ENCODE measurements at regions not wholly inside any gene's neighbourhood (a gene's known extent, or its start where the extent isn't known, plus 50 kb on each side); places are given as distances from the start of the nearest gene placed in this dataset.

DNA sequence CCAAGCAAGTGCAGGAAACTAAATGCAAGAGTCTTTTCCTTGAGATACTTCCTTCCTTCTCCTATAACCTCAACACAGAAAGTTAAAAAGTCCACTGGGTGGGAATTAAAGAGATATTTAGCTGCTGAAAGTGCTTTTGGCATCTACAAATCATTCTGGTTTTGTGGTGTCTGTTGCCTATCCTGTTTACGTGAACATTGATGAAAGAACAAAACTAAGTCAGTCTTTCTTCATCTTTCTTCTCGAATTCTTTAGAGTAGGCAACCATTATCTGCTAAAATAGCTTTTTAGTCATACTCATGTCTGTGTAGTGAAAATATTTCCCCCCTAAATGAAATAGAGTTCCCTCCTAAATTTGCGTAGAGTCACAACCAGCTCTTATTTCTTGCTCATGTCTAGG, 838.6 kb downstream of the GATA3 start:
- DNase-seq (ENCODE audit: low read depth): no peak

DNA sequence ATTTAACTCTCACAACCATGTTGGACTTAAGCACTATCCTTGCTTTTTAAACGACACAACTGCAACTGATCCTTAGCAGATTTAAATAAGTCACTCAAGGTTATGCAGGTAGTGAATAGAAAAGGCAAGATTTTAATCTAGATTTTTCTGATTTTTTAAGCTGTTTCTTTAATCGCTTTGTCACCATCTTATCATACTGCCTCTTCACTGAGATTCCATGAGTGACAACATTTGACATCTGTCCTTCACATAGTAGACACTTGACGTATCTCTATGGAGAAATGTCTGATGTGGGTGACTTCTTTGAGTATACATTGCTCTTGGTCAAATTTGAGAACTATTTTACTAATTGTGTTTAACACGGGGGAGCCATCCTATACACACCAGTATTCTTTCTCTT, 839.7 kb downstream of the GATA3 start:
- no peak for DNase-seq (ENCODE audit: low read depth)

DNA sequence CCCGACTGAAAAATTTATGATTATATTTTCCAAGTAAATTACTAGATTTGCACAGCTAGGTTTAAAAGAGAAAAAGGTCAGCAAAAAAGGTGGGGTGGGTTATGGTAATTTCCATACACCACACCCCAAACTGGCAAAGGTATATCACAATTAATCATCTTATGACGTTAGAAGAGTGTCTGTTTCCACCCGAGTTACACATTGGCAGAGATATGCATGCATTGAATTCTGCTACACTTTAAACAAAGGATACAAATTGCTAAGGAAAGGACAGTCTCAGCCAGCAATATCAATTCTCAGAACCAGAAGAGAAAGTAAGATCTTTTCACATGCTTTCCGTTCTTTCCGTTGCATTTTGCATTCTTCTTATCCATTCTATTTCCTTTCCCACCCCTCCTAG, 843.3 kb downstream of the GATA3 start:
- DNase-seq (ENCODE audit: low read depth): no peak

DNA sequence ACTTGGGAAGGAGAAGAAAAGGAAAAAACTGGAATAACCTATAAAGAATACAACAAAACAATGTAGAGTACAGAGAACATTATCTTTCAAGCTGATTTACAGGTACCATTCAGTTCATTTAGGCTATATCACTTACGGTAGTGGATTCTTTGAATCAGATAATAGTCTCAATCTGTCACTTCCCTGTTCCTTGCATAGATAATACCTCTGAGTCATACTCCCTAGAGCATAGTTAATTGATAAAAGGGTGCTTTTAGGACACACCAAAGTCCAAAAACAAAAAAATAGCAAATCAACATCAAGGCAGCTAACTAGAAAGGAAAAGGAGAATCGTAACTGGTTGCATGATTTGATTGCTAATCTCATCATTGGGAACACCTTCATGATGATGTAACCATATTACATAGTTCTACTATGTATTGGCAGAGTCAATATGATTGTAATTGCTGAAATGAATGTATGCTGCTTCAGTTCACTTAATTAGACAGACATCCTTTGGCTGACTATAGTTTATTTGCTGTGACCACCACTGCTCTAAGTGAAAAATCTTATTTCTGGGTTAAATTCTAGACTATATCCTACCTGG, 844.4 kb downstream of the GATA3 start:
- DNase-seq (ENCODE audit: low read depth): no peak

DNA sequence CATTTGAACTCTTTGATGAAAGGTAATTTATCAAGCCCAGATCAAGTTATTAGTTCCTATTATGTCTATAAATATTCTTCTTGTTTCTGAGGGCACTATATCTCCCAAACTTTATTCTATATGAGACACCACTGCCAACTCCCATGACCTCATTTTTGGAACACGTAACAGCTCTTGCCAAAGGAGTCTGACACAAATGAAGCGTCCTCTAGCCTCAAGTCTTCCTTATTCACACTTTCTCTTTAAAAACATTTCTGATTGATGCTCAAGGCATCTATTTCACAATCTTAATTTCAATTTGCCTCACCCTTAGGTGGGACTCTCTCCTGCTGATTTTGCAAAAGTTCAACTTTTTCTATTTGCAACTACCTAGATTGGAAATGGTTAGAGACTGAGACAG, 848.4 kb downstream of the GATA3 start:
- no peak for DNase-seq (ENCODE audit: low read depth)

DNA sequence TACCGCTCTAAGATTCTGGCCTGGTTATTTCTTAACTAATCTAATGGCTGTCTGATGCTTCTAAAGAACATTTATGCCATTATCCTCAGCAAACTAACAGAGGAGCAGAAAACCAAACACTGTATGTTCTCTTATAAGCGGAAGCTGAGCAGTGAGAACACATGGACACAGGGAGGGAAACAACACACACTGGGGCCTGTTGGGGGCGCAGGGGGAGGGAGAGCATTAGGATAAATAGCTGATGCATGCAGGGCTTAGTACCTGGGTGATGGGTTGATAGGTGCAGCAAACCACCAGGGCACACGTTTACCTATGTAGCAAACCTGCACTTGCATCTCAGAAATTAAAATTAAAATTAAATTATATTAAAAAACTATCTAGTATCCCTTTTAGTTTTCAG, 853.5 kb downstream of the GATA3 start:
- DNase-seq (ENCODE audit: low read depth): no peak

DNA sequence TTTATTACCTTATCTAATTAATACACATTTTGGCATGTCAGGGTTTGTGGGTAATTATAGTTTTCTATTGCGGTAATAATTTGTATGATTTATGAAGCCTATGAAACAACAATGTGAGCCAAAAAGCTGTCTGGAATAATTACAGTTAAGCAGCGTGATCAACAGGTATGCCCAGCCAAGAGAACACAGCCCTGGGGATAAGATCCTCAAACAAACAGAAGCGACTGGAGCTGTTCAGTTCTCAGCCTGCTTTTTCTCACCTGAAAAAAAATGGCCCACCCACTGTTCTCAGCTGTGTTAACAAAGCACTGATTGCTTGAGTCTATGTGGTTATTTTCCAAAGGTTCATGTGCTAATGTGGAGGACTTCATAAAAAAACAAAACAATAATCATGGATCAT, 855.8 kb downstream of the GATA3 start:
- DNase-seq (ENCODE audit: low read depth): no peak

DNA sequence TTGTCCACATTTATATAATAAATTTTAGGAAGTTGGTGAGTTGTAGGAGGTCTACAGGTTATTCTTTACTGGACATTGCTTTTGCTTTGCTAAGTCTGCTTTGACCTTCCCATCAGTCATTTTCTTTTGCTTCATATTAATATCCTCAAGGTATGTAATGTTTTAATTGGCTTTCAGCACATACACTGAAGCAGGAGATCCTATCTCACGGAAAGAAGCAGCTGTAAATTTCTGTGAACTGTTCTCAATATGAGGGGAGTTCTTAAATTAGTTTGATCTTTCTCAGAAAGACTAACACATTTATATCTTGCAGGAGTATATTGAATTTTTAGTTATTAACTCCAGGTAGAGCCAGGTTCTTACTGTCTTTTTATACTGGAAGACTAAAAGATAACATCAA, 856.5 kb downstream of the GATA3 start:
- no peak for DNase-seq (ENCODE audit: low read depth)

DNA sequence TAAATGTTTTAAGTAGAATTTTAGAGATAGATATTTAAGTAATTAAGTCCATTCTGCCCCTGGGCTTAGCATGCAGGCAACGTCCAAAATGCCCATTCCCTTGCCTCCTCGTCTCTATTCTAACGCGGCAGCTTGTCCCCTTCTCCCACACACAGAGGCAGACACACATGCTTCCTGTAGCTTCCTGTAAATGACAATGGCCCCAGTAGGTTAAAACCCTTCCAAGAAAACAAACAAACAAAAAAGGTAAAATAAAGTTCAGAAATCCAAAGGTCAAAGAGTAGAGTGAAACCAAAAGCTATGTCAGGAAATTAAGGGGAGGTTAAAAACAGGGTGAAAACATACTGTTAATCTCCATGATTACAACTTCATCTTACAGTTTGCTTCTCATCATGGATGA, 857.6 kb downstream of the GATA3 start:
- no peak for DNase-seq (ENCODE audit: low read depth)

DNA sequence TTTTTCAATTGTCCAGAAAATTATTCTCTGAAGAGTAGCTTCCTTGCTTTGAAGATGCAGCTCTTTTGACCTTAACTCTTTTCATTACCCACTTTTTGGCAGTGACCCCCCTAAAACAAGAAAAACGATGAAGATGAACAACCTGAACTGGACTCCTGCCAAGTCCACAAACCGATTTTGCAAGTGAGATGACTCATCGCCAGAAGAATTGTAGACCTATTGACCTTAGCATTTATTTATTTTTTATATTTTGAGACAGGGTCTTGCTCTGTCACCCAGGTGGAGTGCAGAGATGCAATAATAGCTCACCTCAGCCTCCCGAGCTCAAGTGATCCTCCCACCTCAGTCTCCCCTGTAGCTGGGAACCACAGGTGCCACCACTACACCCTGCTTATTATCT, 859.2 kb downstream of the GATA3 start:
- DNase-seq (ENCODE audit: low read depth): peak; percentile 53

DNA sequence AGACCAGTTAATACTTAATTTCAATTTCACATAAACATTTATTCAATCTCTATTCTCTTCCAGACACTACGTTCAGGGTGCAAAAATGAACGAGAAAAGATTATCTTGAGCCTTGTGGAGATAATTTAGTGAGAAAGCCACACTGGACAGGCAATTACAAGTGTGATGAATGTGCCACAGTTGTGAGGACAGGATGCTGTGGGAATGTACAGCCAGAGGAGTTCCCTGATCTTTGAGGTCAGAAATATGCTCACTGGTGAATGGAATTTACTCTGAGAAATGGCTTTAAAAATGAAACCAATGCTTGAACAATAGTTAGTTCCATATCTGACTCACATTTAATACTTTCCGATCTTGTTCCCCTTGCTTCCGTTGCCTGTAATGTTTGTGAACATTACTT, 864.8 kb downstream of the GATA3 start:
- peak; percentile 13 for DNase-seq (ENCODE audit: low read depth)

DNA sequence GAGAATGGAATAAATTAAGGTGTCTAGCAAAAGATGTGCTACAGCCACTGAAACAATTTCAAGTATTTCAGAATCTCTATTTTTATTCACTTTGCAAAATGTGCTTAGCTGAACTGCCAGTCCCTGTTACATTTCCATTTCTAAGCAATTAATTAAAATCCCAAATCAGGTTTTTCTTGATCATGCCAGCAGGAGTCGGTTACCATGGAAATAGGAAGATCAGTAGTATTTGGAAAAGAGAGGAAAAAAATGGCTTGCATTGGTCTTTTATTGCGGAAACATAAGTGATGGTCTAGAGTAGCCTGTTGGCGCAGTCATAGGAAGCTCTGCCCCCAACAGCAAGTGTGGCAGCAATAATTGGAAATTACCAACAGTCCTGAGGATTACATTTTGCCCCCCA, 867.1 kb downstream of the GATA3 start:
- no peak for DNase-seq (ENCODE audit: low read depth)

DNA sequence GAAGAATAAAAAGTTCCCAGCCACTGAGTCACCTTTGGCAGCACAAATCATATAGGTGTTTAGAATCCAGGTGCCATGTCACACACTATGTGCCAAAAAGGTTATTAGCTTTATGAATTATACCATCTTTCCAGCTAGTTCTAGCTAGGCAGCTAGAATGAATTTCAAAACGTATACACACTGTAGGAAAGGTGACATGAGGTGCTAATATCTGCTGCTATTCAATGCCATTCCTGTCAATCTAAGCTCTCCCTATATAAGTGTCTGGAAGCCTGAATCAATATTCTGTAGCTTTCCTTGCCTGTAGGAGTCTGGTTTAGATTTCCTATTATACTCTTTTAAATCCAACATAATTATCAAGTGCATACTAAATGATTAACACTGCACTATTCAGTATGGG, 868.6 kb downstream of the GATA3 start:
- DNase-seq (ENCODE audit: low read depth): no peak

DNA sequence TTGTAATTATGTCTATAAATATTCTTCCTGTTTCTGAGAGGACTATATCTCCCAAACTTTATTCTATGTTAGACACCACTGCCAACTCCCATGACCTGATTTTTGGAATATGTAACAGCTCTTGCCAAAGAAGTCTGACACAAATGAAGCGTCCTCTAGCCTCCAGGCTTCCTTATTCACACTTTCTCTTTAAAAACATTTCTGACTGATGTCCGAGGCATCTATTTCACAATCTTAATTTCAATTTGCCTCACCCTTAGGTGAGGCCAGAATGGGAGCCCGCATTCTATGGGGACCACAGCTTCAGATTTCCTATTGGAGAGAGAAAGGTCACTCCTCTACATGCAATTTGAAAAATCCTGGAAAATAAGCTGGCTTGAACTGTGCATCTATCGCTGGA, 873.2 kb downstream of the GATA3 start:
- no peak for DNase-seq (ENCODE audit: low read depth)

DNA sequence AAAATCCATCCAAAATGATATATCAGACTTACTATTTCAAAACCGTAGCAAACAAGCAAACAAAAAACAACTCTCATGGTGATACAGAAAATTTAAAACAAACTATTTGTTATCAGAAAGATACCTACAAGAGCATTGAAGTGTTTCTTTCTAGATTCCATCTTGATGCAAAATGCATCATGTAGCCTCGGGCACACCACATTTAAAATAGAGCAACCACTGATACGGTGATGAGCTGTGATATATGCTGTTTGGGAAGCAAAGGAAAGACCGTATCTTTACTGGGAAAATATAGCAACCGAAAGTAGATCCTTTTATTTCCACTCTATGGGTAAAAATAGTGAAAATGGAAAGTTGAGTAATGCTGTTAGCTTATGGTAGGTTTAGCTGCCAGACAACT, 892.0 kb downstream of the GATA3 start:
- DNase-seq (ENCODE audit: low read depth): no peak

DNA sequence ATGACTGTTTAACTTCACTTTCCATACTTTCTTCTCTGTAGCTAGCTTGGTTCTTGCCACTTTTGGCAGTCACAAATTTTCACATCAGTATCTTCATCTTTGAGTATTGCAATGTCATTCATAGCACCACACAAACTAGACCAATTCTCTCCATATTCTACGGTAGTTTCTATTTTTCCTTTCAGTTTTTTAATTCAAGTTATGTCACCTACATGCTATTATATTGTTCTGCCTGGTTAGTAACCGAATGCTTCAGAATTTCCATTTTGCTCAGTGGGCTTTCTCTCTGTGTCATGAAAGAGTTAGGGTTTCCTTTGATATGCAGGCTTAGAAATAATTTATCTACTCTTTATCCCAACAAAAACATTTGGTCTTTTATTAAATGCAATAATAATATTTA, 896.5 kb downstream of the GATA3 start:
- DNase-seq (ENCODE audit: low read depth): no peak

DNA sequence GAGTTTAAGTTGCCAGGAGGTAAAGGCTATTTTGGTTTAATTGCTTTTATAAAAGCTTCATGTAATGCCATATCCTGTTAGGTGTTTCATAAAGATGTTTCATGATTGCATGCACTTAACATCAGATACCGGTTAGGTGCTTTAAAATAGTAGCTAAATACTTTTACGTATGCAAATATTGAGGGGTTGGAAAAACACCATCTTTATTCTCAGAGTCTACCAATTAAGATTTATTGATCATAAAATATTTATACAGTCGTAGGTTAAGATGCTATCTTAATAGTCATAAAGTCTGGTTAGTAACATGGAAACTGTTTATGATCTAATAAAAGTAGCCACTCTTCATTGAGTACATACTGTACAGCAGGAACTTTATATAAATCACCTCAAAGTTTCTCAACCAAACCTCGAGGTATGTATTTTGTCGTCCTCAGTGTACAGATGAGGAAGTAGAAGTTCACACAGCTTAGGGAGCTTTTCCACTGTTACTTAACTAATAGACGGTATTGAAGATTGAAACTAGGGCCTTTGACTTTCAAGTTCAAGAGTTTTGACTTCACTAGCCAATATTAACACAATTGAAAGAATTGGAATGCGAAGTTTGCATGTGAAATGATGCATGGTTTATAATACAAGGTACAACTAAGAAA, 897.1 kb downstream of the GATA3 start:
- DNase-seq (ENCODE audit: low read depth): no peak

DNA sequence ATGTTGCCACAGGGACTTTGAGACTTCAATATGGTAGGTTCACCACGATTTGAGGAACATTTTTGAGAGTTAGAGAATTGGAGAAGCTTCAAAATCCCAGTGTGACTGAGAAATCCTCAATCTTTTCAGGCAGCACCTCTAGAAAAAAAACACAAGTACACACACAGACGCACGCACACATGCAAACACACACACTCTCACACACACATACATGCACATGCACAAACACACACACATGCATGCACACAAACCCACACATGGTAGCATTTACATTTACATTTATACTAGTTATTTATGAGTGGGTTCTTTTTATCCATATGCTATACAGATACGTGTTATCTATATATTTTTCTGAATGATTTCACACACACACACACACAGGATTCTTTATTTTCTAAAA, 901.9 kb downstream of the GATA3 start:
- DNase-seq (ENCODE audit: low read depth): no peak

DNA sequence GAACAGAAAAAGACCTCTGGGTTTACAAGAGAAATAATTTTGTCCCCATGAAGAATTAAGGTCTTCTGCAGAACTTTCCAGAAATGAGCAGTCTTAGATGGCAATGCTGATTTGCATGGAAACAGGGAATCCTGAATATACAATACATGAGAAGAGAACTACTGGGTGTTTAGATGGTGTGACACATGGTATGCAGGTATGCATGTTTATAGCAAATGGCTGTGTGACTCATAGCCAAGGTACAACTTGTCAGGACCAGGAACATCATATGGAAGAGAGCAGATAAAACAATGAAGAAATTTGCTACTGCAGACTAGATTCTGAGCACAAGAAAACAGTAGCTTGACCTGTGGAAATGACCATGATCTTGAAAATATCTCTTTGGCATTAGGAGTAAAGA, 907.8 kb downstream of the GATA3 start:
- no peak for DNase-seq (ENCODE audit: low read depth)

DNA sequence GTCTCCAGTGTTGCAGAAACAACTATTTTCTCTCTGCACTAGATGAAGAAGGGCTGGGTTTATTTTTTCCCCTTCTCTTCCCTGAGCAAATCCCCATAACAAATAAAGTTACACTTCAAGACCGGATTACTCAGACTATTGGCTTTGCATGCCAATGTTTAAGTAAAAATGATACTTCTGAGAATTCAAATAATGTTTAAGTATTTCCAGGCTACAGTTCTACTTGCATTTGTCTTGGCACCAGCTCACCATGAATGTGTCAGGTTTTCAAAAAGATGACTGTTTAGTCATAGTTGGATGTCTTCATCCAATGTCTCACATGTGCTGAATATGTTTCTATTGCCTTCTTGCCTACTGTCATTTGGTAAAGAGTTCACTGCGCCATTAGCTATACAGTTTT, 912.6 kb downstream of the GATA3 start:
- DNase-seq (ENCODE audit: low read depth): peak; percentile 4

DNA sequence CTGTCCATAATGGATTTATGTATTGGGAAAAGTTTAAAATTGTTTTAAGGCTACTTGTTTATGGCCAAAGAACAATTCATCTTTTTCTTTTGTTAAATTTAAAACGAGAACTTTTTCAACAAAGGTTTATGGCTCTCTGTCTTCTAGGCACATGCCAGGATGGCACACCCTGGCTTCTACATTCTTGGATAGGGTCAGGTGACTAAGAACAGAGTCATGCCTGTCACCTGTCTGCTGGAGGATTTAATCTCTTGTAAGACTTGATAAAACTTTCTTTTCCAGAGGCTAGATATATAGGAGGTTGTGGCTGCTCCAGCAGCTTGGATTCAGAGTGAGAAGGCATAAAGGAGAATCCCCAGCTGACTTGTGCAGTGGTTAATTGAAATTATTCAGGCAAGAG, 915.4 kb downstream of the GATA3 start:
- DNase-seq (ENCODE audit: low read depth): no peak

DNA sequence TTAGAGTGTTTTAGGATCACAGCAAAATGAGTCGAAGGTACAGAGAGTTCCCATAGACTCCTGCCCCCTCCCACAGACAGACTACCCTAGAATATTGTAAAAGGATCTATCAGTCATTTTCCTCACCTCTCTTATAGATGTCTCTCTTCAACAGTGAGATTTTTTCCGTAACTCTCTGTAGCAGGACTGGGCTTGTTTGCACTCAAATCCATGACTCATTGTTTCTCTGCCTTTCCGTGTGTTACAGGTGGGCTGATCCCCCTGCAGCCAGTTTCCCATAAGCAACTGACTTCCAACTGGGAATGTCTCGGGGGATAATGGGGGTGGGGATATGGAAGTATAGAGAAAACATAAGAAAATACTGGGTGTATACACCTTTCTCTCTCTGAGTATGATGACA, 921.0 kb downstream of the GATA3 start:
- no peak for DNase-seq (ENCODE audit: low read depth)

DNA sequence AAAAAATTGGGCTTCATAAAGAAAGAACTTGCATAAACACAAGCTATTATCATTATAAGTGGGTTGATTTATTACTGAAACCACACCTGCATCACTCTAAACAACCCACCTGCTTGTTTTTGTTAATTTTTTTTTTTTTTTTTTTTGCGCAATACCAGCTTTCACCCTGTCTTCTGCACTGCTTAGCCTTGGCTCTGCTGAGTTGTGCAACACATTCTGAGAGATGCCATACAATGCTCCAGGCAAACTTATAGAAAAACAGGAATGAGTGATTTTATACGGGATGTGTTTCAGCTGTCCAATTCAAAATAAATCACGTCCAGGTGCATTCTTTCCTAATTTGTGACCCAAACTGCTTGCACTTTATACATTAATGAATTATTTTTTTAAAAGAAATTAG, 923.6 kb downstream of the GATA3 start:
- DNase-seq (ENCODE audit: low read depth): no peak

DNA sequence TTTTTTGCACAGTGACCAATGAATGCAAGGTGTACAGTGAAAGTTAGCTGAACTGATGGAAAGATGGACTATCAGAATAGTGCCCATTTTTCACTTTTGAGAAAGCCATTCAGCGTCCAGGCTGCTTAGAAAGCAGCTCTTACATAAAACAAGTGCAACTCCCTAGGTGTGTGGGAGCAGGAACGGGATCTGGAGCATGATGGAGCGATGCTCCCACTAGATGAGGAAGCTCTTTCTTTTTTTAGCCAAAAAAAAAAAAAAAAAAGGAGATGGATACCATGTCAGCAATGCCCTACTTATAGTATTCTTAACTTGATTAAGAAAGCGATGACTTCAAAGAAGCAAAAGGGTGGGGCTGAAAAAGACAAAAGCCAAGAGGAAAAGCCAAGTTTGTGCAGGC, 925.5 kb downstream of the GATA3 start:
- DNase-seq (ENCODE audit: low read depth): no peak

DNA sequence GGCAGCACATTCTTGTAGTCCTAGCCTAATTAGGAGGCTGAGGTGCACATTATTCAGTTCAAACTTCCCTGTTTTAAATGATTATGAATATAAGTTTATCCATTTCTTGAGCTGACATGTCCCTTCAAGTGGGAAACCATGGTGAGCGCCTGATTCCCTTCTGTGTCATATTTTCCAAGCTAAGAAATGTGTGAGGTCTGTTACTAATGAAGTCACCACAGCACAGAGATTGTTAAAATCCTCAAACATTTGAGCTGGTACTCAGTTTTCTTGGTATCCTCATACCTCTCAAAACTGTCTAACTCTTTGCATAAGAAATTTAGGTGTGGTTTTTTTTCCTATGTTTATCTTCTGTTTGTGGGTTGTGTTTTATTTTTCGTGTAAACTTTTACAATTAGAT, 926.8 kb downstream of the GATA3 start:
- no peak for DNase-seq (ENCODE audit: low read depth)
